GM04503 (cell line): ENCODE measurements at regions not wholly inside any gene's neighbourhood (a gene's known extent, or its start where the extent isn't known, plus 50 kb on each side); places are given as distances from the start of the nearest gene placed in this dataset.
"Not testable (repeated sequence)": the region's sequence is repeated elsewhere in the genome, so short reads cannot be mapped to it uniquely, and the experiment has no call there.

Source experiments
- DNase-seq: peaks from one replicate; pipeline ENCODE4 v3.0.0-alpha.2; 2012; ENCODE audit warnings: low read depth

- no peak for DNase-seq
Measured at GRCh38 chrX:43375136-43375535, 281.0 kb upstream of the MAOA start.

- DNase-seq = no peak
Measured at GRCh38 chrX:43380704-43381103, 275.4 kb upstream of the MAOA start.

GRCh38 chrX:43386875-43387274 is 269.2 kb upstream of the MAOA start:
- no peak for DNase-seq

GRCh38 chrX:43405191-43405590 is 250.9 kb upstream of the MAOA start:
- DNase-seq = no peak

- no peak for DNase-seq
Measured at GRCh38 chrX:43423876-43424275, 232.2 kb upstream of the MAOA start.

- no peak for DNase-seq
Measured at GRCh38 chrX:43436517-43436916, 219.6 kb upstream of the MAOA start.

GRCh38 chrX:43446752-43447151 is 209.3 kb upstream of the MAOA start:
- DNase-seq = no peak

GRCh38 chrX:43448688-43449087 is 207.4 kb upstream of the MAOA start:
- DNase-seq = no peak

- no peak for DNase-seq
Measured at GRCh38 chrX:43450355-43450754, 205.7 kb upstream of the MAOA start.

- not testable (repeated sequence) for DNase-seq
Measured at GRCh38 chrX:43451976-43452686, 204.0 kb upstream of the MAOA start.

GRCh38 chrX:43456063-43456462 is 200.0 kb upstream of the MAOA start:
- no peak for DNase-seq

- no peak for DNase-seq
Measured at GRCh38 chrX:43456906-43457305, 199.2 kb upstream of the MAOA start.

GRCh38 chrX:43467608-43468234 is 188.4 kb upstream of the MAOA start:
- no peak for DNase-seq

GRCh38 chrX:43469391-43470054 is 186.6 kb upstream of the MAOA start:
- DNase-seq = no peak

- DNase-seq = no peak
Measured at GRCh38 chrX:43474321-43474720, 181.8 kb upstream of the MAOA start.

- no peak for DNase-seq
Measured at GRCh38 chrX:43479070-43479469, 177.0 kb upstream of the MAOA start.

- no peak for DNase-seq
Measured at GRCh38 chrX:43479850-43480249, 176.2 kb upstream of the MAOA start.

GRCh38 chrX:43481576-43481975 is 174.5 kb upstream of the MAOA start:
- DNase-seq = no peak

GRCh38 chrX:43493756-43494155 is 162.3 kb upstream of the MAOA start:
- DNase-seq = no peak

- no peak for DNase-seq
Measured at GRCh38 chrX:43500246-43500645, 155.9 kb upstream of the MAOA start.

- DNase-seq = no peak
Measured at GRCh38 chrX:43500996-43501694, 155.0 kb upstream of the MAOA start.

GRCh38 chrX:43504394-43504793 is 151.7 kb upstream of the MAOA start:
- DNase-seq = no peak

- no peak for DNase-seq
Measured at GRCh38 chrX:43505769-43506168, 150.3 kb upstream of the MAOA start.
